Common myeloid progenitor, CD34-positive (primary cell): ENCODE measurements at regions not wholly inside any gene's neighbourhood (a gene's known extent, or its start where the extent isn't known, plus 50 kb on each side); places are given as distances from the start of the nearest gene placed in this dataset.

ENCODE experiments used
- CTCF ChIA-PET: fragments of 350-600 bp; sonication (Branson Sonifier 250); formaldehyde crosslinking; loops from one replicate; lab custom pipeline; 2021; ENCODE audit warnings: antibody characterized with exemption; lab: Charles Lee
- POLR2A ChIA-PET: fragments of 350-600 bp; sonication (Branson Sonifier 250); formaldehyde crosslinking; loops from one replicate; lab custom pipeline; 2021; ENCODE audit warnings: antibody characterized with exemption; lab: Charles Lee
- DNase-seq, 3 donors: peaks; one replicate each; pipeline versions ENCODE4 v3.0.0 to v3.0.0-alpha.2; 2013
- H3K27ac ChIP-seq, 2 experiments: 1 replicate in 1 of 2; 2 replicates in 1 of 2; pipeline ENCODE4 v1.7.0; 2013; ENCODE audit warnings: inconsistent platforms in 2 of 2, low read length in 2 of 2, mild to moderate bottlenecking in 2 of 2, low read depth in 1 of 2, moderate library complexity in 1 of 2; ENCODE audit not compliant: severe bottlenecking in 2 of 2, insufficient read depth in 1 of 2, poor library complexity in 1 of 2
- H3K27me3 ChIP-seq, 5 experiments: replicated peaks in 2 of 5; 1 replicate in 3 of 5; 2 replicates in 2 of 5; pipeline versions ENCODE4 v1.6.1 to v1.7.0; 2013; ENCODE audit warnings: low read length in 4 of 5, mild to moderate bottlenecking in 2 of 5, moderate library complexity in 2 of 5, inconsistent platforms in 1 of 5; ENCODE audit not compliant: insufficient read depth in 5 of 5, control insufficient read depth in 4 of 5
- H3K36me3 ChIP-seq, 4 experiments: 1 replicate in 2 of 4; 2 replicates in 2 of 4; pipeline versions ENCODE4 v1.6.1 to v1.7.0; 2013; ENCODE audit warnings: low read length in 3 of 4, control low read depth in 1 of 4, mild to moderate bottlenecking in 1 of 4; ENCODE audit not compliant: control insufficient read depth in 4 of 4, insufficient read depth in 4 of 4
- H3K4me1 ChIP-seq, 4 experiments: 1 replicate in 3 of 4; 2 replicates in 1 of 4; pipeline versions ENCODE4 v1.6.1 to v1.7.1; 2013; ENCODE audit warnings: low read length in 3 of 4, mild to moderate bottlenecking in 3 of 4, control low read depth in 1 of 4, inconsistent platforms in 1 of 4, moderate library complexity in 1 of 4; ENCODE audit not compliant: control insufficient read depth in 4 of 4, insufficient read depth in 4 of 4; ENCODE audit errors: control extremely low read depth in 1 of 4
- H3K4me3 ChIP-seq, 7 experiments: 1 replicate in 4 of 7; 2 replicates in 3 of 7; pipeline versions ENCODE4 v1.5.1 to v1.7.0; 2013; ENCODE audit warnings: mild to moderate bottlenecking in 7 of 7, low read length in 6 of 7, moderate library complexity in 6 of 7, inconsistent platforms in 2 of 7, low read depth in 2 of 7, control low read depth in 1 of 7; ENCODE audit not compliant: insufficient read depth in 4 of 7, control insufficient read depth in 1 of 7; ENCODE audit errors: extremely low read depth in 1 of 7
- H3K9me3 ChIP-seq, 5 experiments: 1 replicate in 4 of 5; 2 replicates in 1 of 5; pipeline versions ENCODE4 v1.6.1 to v1.7.1; 2013; ENCODE audit warnings: low read length in 4 of 5, mild to moderate bottlenecking in 2 of 5, inconsistent platforms in 1 of 5, low read depth in 1 of 5, moderate library complexity in 1 of 5; ENCODE audit not compliant: control insufficient read depth in 4 of 5, insufficient read depth in 2 of 5; ENCODE audit errors: control extremely low read depth in 1 of 5
- WGBS: methylation state at CpG from one replicate; pipeline ENCODE4 v1.1.5; 2013; ENCODE audit not compliant: insufficient coverage; 5-methylcytosine and 5-hydroxymethylcytosine counted together

DNA sequence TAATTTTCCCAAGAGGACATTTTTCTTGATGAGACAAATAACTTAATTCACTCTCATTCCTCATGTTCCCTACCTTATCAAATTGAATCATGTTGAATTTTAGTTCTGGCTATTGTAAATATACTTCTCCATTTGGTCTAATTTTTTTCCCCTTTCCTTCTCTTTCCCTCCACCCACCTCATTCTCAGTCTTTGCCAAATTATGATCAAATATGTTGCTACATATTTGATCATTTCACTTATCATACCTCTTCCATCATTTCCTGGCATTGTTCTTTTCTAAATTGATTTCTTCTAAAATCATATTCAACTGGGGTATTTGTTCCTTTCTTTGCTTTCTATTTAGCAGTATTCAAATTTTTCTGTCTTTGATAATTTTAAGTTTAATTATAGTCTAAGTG lies 52.3 kb downstream of the HDGFL1 start:
- ChIA-PET POLR2A (no interaction called here), CTCF (no interaction called here)
- DNase-seq, result no peak
- no peaks in the 10 kb centered on the region for H3K27me3 ChIP-seq
- peaks cover 0 to 2% (median 0%) of the 10 kb centered on the region in 5 experiments for H3K9me3 ChIP-seq
- no peak overlapping the region for H3K4me3 ChIP-seq
- H3K4me1 ChIP-seq, result no peaks in the 10 kb centered on the region
- no peak overlapping the region for H3K27ac ChIP-seq
- H3K36me3 ChIP-seq, result no peaks in the 10 kb centered on the region

DNA sequence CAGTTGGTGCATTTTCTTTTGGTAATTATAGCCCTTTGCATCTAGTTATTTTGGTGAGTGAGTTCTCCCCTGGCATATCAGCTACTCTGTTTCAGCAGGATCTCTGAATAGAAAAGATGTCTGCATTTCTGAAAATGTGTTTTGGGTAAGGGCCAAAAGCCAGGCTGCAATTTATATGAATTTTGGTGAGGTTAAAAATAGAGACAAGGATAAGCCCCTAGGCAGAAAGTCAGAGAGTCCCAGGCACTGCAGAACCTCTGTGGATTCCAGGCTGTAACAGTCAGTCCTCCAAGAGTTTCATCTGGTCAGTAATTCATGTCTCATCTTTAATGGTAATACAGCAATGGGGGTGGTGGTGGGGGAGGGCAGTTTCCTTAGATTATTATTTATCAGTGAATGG lies 53.0 kb downstream of the HDGFL1 start:
- Histone ChIP-seq H3K9me3 (no peaks in the 10 kb centered on the region), H3K27me3 (no peaks in the 10 kb centered on the region), H3K4me1 (no peaks in the 10 kb centered on the region), H3K36me3 (no peaks in the 10 kb centered on the region), H3K27ac (no peak overlapping the region), H3K4me3 (no peak overlapping the region)
- DNase-seq, result no peak
- ChIA-PET CTCF (no interaction called here), POLR2A (no interaction called here)

DNA sequence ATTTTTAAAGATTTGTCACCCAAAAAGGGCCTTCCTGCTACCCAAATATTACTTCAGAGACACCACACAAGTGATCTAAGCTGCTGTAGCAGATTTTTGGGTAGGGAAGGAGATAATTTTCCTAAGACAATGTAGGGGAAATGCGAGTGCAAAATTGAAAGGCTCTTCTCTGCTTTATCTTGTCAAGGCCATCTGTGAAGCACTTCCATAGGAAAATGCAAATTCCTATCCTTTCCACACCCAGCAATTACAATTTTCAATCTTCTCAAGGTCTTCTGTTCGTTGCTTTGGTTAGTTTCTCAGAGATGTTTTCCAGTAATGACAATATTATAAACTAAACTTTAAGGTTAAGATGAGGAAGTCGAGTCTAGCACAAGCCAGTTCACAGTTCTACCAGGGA lies 53.4 kb downstream of the HDGFL1 start:
- Histone ChIP-seq H3K9me3 (peaks cover 0 to 1% (median 0%) of the 10 kb centered on the region in 5 experiments), H3K27me3 (no peaks in the 10 kb centered on the region), H3K4me3 (no peak overlapping the region), H3K4me1 (no peaks in the 10 kb centered on the region), H3K36me3 (no peaks in the 10 kb centered on the region), H3K27ac (no peak overlapping the region)
- no CpG with 5 or more reads among the region's 3 CpGs for WGBS
- DNase-seq, result no peak
- POLR2A ChIA-PET, result no interaction called here
- CTCF ChIA-PET, result no interaction called here

DNA sequence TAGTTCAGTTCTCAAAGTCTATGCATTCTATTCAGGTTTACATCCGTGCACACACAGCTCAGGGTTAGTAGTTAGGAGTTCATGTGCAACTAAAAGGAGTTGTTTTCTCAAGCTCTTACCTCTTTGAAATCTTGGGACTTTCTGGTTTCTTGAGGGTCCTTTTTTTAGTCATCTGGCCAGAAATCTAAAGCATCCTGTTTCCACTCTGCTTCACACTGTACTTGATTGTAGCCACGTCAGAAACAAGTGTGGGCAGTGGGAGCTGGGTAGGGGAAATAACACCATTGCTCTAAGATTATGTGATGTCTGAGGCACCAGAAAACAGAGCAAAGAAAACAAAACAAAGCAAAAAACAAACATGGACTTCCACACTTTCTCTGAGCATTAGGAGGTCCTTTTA lies 58.3 kb downstream of the HDGFL1 start:
- H3K9me3 ChIP-seq, result peaks cover 0 to 2% (median 0%) of the 10 kb centered on the region in 5 experiments

DNA sequence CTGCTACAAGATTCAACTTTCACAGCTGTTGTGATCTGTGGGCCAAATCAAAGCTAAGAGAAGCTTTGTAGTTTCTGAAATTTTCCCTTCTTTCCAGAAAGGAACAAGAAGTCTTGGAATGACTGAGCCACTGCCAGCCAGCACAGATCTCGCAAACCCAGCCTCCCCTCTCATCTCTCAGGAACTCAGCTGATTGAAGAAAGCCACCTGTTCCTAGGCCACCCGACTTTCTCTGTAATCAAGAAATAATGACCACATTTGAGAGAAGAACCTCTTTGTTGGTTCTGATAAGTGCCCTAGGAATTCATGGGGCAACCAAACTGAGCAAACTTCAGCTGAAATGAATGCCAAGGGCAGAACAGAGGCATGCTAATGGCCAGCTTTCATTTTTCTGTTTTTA lies 61.7 kb downstream of the HDGFL1 start:
- WGBS, result 83% methylated on average over 2 of the region's 2 CpGs
- ChIA-PET POLR2A (no interaction called here), CTCF (no interaction called here)
- H3K9me3 ChIP-seq, result peaks cover 0 to 2% (median 0%) of the 10 kb centered on the region in 5 experiments
- H3K27me3 ChIP-seq, result no peaks in the 10 kb centered on the region
- H3K27ac ChIP-seq, result no peak overlapping the region
- H3K4me3 ChIP-seq, result no peak overlapping the region
- H3K36me3 ChIP-seq, result no peaks in the 10 kb centered on the region
- no peaks in the 10 kb centered on the region for H3K4me1 ChIP-seq
- no peak for DNase-seq

More for the DNA sequence above, 58.3 kb downstream of the HDGFL1 start:
- CTCF ChIA-PET, result no interaction called here
- DNase-seq, result no peak
- POLR2A ChIA-PET, result no interaction called here
- no peak overlapping the region for H3K27ac ChIP-seq
- no peaks in the 10 kb centered on the region for H3K4me1 ChIP-seq
- WGBS, result no CpG with 5 or more reads among the region's 2 CpGs
- no peak overlapping the region for H3K4me3 ChIP-seq
- H3K36me3 ChIP-seq, result no peaks in the 10 kb centered on the region
- H3K27me3 ChIP-seq, result no peaks in the 10 kb centered on the region

DNA sequence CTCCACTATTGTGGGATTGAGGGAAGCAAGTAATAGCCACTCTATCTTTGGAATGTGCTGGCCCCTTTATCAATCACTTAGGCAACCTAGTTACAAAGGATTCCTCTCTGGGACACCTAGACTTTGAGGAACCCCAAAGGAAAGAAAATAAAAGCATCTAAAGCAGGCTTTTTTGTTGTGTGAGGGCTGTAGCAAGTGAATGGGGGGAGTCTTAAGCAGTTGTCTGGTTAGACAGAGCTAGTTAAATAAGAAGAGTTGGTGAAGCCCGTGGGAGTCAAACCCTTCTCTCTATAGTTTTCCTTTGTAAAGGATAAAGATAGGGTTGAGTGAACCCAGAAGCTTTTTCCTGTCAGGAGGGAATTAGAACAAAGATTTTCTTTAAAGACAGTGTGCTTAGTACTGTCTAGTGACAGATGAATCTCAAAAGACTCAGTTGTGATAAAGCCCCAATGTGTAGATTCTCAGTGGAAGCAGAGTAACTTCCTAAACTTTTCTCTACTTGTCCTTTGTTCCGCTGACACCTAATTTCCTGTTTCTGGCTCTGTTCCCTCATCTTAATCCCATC lies 63.3 kb downstream of the HDGFL1 start:
- WGBS, result 100% methylated on average over 1 of the region's 2 CpGs
- no peaks in the 10 kb centered on the region for H3K36me3 ChIP-seq
- no peaks in the 10 kb centered on the region for H3K27me3 ChIP-seq
- H3K4me3 ChIP-seq, result no peak overlapping the region
- H3K4me1 ChIP-seq, result no peaks in the 10 kb centered on the region
- ChIA-PET POLR2A (no interaction called here), CTCF (interaction anchor here (0.6 kb wide), 1 partner anchor 794 kb away, joined by 4 read pairs; no protein-coding TSS in a partner anchor)
- H3K9me3 ChIP-seq, result peaks cover 0 to 2% (median 0%) of the 10 kb centered on the region in 5 experiments
- no peak overlapping the region for H3K27ac ChIP-seq
- DNase-seq, result no peak

DNA sequence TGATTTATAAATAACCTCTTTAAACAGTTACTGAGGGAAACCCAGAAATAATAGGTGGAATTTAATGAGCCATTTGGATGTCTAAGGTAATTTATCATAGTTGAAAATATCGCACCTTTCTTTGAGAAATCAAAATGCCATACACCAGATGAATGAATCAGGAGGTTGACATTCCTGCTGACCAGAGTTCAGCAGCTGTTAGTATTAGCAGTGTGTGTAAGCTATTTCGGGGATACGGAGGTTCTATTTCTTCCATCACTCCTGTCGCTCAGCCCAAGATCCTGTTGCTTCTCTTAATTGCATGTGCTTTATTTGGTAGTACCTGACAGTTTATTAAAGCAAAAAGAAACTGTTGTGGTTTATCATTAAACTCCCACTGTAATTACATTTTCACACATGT lies 67.1 kb downstream of the HDGFL1 start:
- Histone ChIP-seq H3K36me3 (no peaks in the 10 kb centered on the region), H3K4me1 (no peaks in the 10 kb centered on the region), H3K9me3 (no peaks in the 10 kb centered on the region), H3K27me3 (no peaks in the 10 kb centered on the region), H3K4me3 (no peak overlapping the region), H3K27ac (no peak overlapping the region)
- DNase-seq, result no peak
- ChIA-PET CTCF (no interaction called here), POLR2A (no interaction called here)
- WGBS, result 100% methylated on average over 1 of the region's 4 CpGs
